GM12872 (cell line): ENCODE measurements at regions not wholly inside any gene's neighbourhood (a gene's known extent, or its start where the extent isn't known, plus 50 kb on each side); places are given as distances from the start of the nearest gene placed in this dataset.

Experiments used
- TF ChIP-seq, protein P1 (sequence below): IDR thresholded peaks from 3 replicates; pipeline ENCODE4 v1.5.1; 2011; ENCODE audit warnings: low read depth, mild to moderate bottlenecking, low read length, moderate library complexity; ENCODE audit not compliant: insufficient read depth

DNA sequence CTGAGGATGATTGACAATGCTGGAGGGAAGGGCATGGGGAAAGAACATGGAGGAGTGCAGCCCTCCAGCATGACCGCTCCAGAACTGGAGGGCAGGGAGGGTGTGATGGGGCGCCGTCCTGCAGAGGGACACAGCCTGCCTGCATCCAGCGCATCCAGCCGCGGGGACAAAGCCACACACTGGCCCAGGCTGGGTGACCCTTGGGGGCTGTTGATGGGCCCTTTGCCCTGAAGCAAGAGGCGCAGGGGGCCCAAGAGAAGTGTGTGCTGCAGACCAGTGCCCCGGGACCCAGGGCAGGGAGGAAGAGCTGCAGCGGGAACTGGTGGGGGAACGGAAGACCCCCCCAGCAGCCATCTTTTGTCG lies 169.8 kb upstream of the PPP1R26 start:
- TF ChIP-seq, protein P1, sequence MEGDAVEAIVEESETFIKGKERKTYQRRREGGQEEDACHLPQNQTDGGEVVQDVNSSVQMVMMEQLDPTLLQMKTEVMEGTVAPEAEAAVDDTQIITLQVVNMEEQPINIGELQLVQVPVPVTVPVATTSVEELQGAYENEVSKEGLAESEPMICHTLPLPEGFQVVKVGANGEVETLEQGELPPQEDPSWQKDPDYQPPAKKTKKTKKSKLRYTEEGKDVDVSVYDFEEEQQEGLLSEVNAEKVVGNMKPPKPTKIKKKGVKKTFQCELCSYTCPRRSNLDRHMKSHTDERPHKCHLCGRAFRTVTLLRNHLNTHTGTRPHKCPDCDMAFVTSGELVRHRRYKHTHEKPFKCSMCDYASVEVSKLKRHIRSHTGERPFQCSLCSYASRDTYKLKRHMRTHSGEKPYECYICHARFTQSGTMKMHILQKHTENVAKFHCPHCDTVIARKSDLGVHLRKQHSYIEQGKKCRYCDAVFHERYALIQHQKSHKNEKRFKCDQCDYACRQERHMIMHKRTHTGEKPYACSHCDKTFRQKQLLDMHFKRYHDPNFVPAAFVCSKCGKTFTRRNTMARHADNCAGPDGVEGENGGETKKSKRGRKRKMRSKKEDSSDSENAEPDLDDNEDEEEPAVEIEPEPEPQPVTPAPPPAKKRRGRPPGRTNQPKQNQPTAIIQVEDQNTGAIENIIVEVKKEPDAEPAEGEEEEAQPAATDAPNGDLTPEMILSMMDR: no peak

DNA sequence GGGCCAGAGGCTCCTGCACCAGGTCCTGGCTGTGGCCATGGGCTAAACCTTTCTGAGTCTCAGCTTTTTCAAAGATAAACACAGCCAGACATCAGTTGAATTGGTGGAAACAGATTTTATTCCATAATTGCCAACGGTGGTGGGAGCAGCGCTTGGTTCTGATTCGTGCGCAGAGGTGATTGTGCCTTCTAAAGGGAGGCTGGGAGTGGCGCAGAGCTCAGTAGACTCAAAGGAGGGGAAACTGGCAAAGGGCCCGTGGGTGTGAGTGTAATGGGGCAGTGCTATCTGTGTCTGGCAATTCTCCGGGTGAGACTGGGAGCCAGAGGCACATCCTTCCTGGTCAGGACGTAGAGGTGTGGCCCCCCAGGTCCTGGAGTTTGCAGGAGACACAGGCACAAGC lies 169.4 kb upstream of the PPP1R26 start:
- TF ChIP-seq, protein P1: no peak

GRCh38 chr9:135315572-135315971 lies 164.0 kb upstream of the PPP1R26 start:
- TF ChIP-seq, protein P1: no peak

GRCh38 chr9:135320331-135320730 lies 159.3 kb upstream of the PPP1R26 start:
- TF ChIP-seq, protein P1: no peak

GRCh38 chr9:135320943-135321342 lies 158.6 kb upstream of the PPP1R26 start:
- TF ChIP-seq, protein P1: no peak

DNA sequence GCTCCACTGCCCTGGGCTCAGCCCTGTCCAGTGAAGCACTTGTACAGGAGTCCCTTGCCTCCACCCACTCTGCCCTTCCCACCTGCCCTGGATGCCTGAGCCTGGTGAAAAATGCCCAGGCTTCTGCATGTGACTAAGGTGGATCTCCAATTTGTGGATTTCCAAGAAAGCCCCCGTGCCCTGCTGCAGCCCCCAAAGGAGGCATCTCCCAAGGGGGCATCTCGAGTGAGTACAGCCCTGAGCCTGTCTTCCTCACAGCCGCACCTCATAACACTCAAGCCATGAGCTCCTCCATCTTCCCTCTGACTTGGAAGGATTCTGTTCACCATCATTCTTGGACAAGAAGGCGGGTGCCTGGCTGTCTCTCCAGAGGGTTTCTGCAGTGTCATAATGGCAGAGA lies 158.0 kb upstream of the PPP1R26 start:
- TF ChIP-seq, protein P1: no peak

GRCh38 chr9:135324329-135324728 lies 155.3 kb upstream of the PPP1R26 start:
- TF ChIP-seq, protein P1: no peak

- TF ChIP-seq, protein P1: no peak
Measured at GRCh38 chr9:135326141-135326540, 153.4 kb upstream of the PPP1R26 start.
